Breast epithelium (tissue), 4 donors: ENCODE measurements at regions not wholly inside any gene's neighbourhood (a gene's known extent, or its start where the extent isn't known, plus 50 kb on each side); places are given as distances from the start of the nearest gene placed in this dataset.

ENCODE experiments used
- DNase-seq, 2 donors: peaks; one replicate each; pipeline ENCODE4 v3.0.0-alpha.2; 2019; ENCODE audit warnings: low spot score in 2 of 2
- H3K27ac ChIP-seq, 2 donors: fragments of 200-600 bp; sonication (generic) in 1 of 2; one replicate each; pipeline ENCODE4 v1.5.1; 2016 to 2019; ENCODE audit warnings: mild to moderate bottlenecking in 1 of 2
- H3K27me3 ChIP-seq, 2 donors: fragments of 200-600 bp; sonication (generic) in 1 of 2; one replicate each; pipeline versions ENCODE4 v1.5.1 to v1.6.0; 2017 to 2019; ENCODE audit warnings: control low read depth in 1 of 2, mild to moderate bottlenecking in 1 of 2
- H3K36me3 ChIP-seq: fragments of 200-600 bp; one replicate; pipeline ENCODE4 v1.5.1; 2019
- H3K4me1 ChIP-seq, 2 donors: fragments of 200-600 bp; sonication (generic); one replicate each; pipeline ENCODE4 v1.5.1; 2016 to 2019; ENCODE audit warnings: control low read depth in 1 of 2
- H3K4me3 ChIP-seq, 3 donors: fragments of 200-600 bp; sonication (generic); 1 replicate in 2 of 3; 2 replicates in 1 of 3; pipeline ENCODE4 v1.5.1; 2016 to 2019; ENCODE audit warnings: mild to moderate bottlenecking in 3 of 3, moderate library complexity in 2 of 3
- H3K9me3 ChIP-seq, 2 donors: fragments of 200-600 bp; sonication (generic) in 1 of 2; one replicate each; pipeline ENCODE4 v1.5.1; 2016 to 2019; ENCODE audit warnings: control low read depth in 1 of 2
- CTCF ChIP-seq, 3 donors: fragments of 450-650 bp; IDR thresholded peaks; one replicate each; pipeline ENCODE4 v1.5.1; 2016 to 2017; ENCODE audit warnings: antibody characterized with exemption in 3 of 3, mild to moderate bottlenecking in 3 of 3, moderate library complexity in 3 of 3
- POLR2A ChIP-seq: fragments of 450-650 bp; IDR thresholded peaks from one replicate; pipeline ENCODE4 v1.6.1; 2016; ENCODE audit warnings: antibody characterized with exemption, mild to moderate bottlenecking, moderate library complexity
- POLR2AphosphoS5 ChIP-seq, 3 donors: sonication (generic); formaldehyde crosslinking; IDR thresholded peaks; one replicate each; pipeline ENCODE4 v1.6.1; 2017; ENCODE audit warnings: antibody characterized with exemption in 3 of 3
- intact Hi-C: fragments of 100-400 bp; cut with DNase I; formaldehyde crosslinking; loops from one replicate; pipeline ENCODE4 v1.15.1; 2023; ENCODE audit warnings: low total_unique reads

- H3K36me3 ChIP-seq = no peaks in the 10 kb centered on the region
- H3K9me3 ChIP-seq = peaks cover 0 to 6% of the 10 kb centered on the region in 2 donors
- H3K27ac ChIP-seq = no peak overlapping the region
- no peak for TF ChIP-seq CTCF (IDR thresholded peaks at IDR 0.05)
- no peak for TF ChIP-seq POLR2A
- no peak for TF ChIP-seq POLR2AphosphoS5 (IDR thresholded peaks at IDR 0.05)
- H3K4me1 ChIP-seq = no peaks in the 10 kb centered on the region
- intact Hi-C loops = no loop called here
- DNase-seq = no peak
- H3K4me3 ChIP-seq = no peak overlapping the region
- H3K27me3 ChIP-seq = no peaks in the 10 kb centered on the region
Measured at GRCh38 chr11:45062115-45062514, 84.3 kb upstream of the PRDM11 start.

- Histone ChIP-seq H3K27me3 (no peaks in the 10 kb centered on the region), H3K4me1 (no peaks in the 10 kb centered on the region), H3K4me3 (no peak overlapping the region), H3K36me3 (no peaks in the 10 kb centered on the region), H3K9me3 (peaks cover 0 to 6% of the 10 kb centered on the region in 2 donors), H3K27ac (peak overlapping the region in 1 of 2 donors; percentile 72)
- no peak for DNase-seq
- intact Hi-C loops = no loop called here
- TF ChIP-seq CTCF (IDR thresholded peaks at IDR 0.05) (no peak), POLR2A (no peak), POLR2AphosphoS5 (IDR thresholded peaks at IDR 0.05) (no peak)
Measured at GRCh38 chr11:45062974-45063635, 83.3 kb upstream of the PRDM11 start.

- H3K4me1 ChIP-seq = no peaks in the 10 kb centered on the region
- intact Hi-C loops = no loop called here
- no peaks in the 10 kb centered on the region for H3K27me3 ChIP-seq
- H3K4me3 ChIP-seq = no peak overlapping the region
- H3K27ac ChIP-seq = peak overlapping the region in 1 of 2 donors; percentile 38
- no peaks in the 10 kb centered on the region for H3K36me3 ChIP-seq
- peaks cover 0 to 6% of the 10 kb centered on the region in 2 donors for H3K9me3 ChIP-seq
- TF ChIP-seq POLR2A (no peak), POLR2AphosphoS5 (IDR thresholded peaks at IDR 0.05) (no peak), CTCF (IDR thresholded peaks at IDR 0.05) (no peak)
- no peak for DNase-seq
Measured at GRCh38 chr11:45063669-45064068, 82.8 kb upstream of the PRDM11 start.

- DNase-seq = no peak
- Histone ChIP-seq H3K27ac (no peak overlapping the region), H3K36me3 (no peaks in the 10 kb centered on the region), H3K9me3 (peaks cover 0 to 6% of the 10 kb centered on the region in 2 donors), H3K4me3 (no peak overlapping the region), H3K27me3 (no peaks in the 10 kb centered on the region), H3K4me1 (no peaks in the 10 kb centered on the region)
- intact Hi-C loops = no loop called here
- TF ChIP-seq CTCF (IDR thresholded peaks at IDR 0.05) = no peak
- TF ChIP-seq POLR2AphosphoS5 (IDR thresholded peaks at IDR 0.05) = no peak
- TF ChIP-seq POLR2A = no peak
Measured at GRCh38 chr11:45067966-45068365, 78.5 kb upstream of the PRDM11 start.

- H3K4me1 ChIP-seq = no peaks in the 10 kb centered on the region
- H3K27ac ChIP-seq = no peak overlapping the region
- intact Hi-C loops = no loop called here
- no peak for DNase-seq
- H3K27me3 ChIP-seq = no peaks in the 10 kb centered on the region
- no peaks in the 10 kb centered on the region for H3K36me3 ChIP-seq
- H3K4me3 ChIP-seq = no peak overlapping the region
- no peaks in the 10 kb centered on the region for H3K9me3 ChIP-seq
- TF ChIP-seq POLR2AphosphoS5 (IDR thresholded peaks at IDR 0.05) = no peak
- TF ChIP-seq CTCF (IDR thresholded peaks at IDR 0.05) = no peak
- no peak for TF ChIP-seq POLR2A
Measured at GRCh38 chr11:45071232-45071631, 75.2 kb upstream of the PRDM11 start.
